ENCODE measurements at regions not wholly inside any gene's neighbourhood (a gene's known extent, or its start where the extent isn't known, plus 50 kb on each side); places are given as distances from the start of the nearest gene placed in this dataset.
"Not testable (repeated sequence)": the region's sequence is repeated elsewhere in the genome, so short reads cannot be mapped to it uniquely, and the experiment has no call there.

GRCh38 chr2:139685090-139685983 lies 905.1 kb upstream of the NXPH2 start:
- no peak for DNase-seq

- DNase-seq = no peak
Observed at GRCh38 chr2:139684286-139684860, 904.2 kb upstream of the NXPH2 start.

GRCh38 chr2:139674577-139674976 lies 894.4 kb upstream of the NXPH2 start:
- DNase-seq = no peak

DNA sequence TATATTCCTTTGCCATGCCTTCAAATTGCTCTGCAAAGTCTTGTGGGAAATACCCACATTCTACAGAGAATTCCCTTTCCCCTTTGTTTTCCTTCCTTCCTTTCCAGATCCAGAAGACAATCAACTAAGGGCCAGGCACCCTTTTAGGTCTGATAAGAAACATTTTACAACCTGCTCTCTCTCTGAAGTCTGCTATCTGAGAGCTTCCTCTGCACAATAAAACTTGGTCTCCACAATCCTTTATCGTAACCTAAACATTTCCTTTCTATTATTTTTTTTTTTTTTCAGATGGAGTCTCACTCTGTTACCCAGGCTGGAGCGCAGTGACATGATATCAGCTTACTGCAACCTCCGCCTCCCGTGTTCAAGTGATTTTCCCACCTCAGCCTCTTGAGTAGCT lies 893.3 kb upstream of the NXPH2 start:
- not testable (repeated sequence) for DNase-seq

- DNase-seq = no peak
Observed at GRCh38 chr2:139669675-139670074, 889.5 kb upstream of the NXPH2 start.

GRCh38 chr2:139652385-139652784 lies 872.2 kb upstream of the NXPH2 start:
- DNase-seq = no peak

GRCh38 chr2:139645617-139646016 lies 865.4 kb upstream of the NXPH2 start:
- no peak for DNase-seq

GRCh38 chr2:139643139-139643538 lies 862.9 kb upstream of the NXPH2 start:
- no peak for DNase-seq

DNA sequence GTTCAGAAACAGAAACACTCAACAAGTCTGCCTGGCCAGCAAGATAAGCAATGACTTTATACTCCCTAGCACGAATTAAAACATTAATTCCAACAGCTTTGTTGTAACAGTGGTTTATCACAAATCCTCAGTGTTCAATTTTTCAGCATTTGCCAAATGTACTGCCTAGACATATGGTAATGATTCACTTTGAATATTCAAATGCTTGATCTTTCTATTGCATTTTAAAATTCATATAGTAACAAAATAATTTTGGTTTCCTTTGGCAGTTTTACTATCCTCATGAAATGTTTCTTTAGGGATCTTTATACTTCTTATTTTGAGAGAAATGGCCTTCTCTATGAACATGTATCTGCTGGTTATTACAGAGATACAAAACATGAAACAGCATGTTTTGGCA lies 851.8 kb upstream of the NXPH2 start:
- DNase-seq = no peak

GRCh38 chr2:139628931-139629330 lies 848.7 kb upstream of the NXPH2 start:
- no peak for DNase-seq

DNA sequence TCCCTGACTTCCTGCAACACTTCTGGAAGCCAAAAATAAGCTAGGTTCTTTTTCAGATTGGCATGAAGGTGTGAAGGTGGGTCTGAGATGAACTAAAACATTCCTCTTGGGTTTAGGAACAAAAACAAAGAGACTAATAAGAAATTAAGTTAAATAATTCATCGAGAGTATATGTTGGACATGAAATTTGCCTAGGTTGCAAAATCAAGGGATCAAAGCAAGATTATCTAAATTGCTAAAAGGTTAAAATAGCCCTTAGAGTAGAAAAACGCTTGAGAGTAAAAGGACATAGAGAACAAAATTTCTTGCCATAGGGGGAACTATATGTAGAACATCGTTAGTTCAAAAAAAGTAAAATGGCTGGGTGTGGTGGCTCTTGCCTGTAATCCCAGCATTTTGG lies 845.9 kb upstream of the NXPH2 start:
- DNase-seq = no peak

- DNase-seq = no peak
Observed at GRCh38 chr2:139622691-139623090, 842.5 kb upstream of the NXPH2 start.

DNA sequence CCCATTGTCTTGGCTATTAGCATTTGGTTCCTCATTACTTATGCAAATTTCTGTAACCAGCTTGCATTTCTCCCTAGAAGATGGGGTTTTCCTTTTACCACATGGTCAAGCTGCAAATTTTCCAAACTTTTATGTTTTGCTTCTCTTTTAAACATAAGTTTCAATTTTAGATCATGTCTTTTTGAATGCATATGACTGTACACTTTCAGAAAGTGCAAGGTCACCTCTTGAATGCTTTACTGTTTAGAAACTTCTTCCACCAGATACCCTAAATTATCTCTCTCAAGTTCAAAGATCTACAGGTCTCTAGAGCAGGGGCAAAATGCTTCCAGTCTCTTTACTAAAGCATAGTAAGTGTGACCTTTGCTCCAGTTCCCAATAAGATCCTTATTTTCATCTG lies 837.6 kb upstream of the NXPH2 start:
- no peak for DNase-seq

DNA sequence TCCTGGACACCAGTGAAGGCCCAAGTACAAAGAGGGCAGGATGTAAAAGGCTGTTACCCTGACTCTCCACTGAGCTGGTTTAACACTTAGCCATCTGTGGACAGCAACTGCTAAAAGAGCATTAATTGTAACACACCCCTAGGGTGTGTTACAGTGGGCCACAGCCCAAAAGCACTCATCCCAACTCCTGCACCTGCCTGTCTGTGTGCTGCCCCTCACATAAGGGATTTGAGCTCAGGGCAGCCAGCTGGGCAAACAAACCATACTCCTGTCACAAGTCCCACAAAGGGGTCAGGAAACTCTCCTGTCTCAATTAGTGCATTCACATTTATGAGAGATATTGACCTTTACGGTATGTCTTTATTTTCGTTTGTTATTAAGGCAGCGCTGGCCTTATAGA lies 833.1 kb upstream of the NXPH2 start:
- no peak for DNase-seq

DNA sequence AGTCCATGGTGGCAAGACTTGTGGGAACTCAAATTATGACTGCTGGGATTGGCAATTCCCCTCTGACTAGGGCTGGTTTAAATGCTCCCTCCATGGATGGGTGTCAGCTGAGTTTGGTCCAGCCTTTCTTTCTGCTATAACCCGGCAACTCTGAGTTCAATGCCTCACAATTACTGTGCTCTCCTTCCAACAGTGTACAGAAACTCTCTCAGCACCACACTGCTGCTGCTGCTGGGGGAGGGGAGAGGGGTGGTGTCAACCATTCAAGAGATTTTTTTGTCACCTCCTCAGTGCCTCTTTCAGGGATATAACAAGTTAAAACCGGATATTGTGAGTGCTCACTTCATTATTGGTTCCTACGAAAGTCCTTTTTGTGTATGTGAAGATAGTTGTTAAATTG lies 830.3 kb upstream of the NXPH2 start:
- no peak for DNase-seq

- no peak for DNase-seq
Observed at GRCh38 chr2:139609109-139609508, 828.9 kb upstream of the NXPH2 start.

GRCh38 chr2:139605668-139606067 lies 825.5 kb upstream of the NXPH2 start:
- DNase-seq = no peak

GRCh38 chr2:139600166-139600565 lies 820.0 kb upstream of the NXPH2 start:
- DNase-seq = no peak

DNA sequence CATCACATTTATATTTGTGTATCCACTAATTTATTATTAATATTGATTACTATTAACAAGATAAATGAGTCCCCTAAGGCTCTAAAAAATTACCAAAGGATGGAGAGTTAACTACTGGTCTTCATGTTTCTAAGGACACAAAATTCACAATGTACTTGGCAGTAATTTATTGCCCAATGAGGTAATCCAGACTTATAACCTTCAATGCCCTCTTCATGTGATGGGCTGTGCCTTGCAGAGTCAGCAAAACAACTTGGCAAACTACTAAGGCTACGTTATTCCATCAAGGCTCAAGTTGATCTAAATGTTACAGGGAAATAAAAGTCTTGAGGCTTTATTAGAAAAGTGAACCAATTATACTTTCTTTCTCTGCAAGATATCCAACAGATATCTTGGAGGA lies 804.9 kb upstream of the NXPH2 start:
- no peak for DNase-seq

DNA sequence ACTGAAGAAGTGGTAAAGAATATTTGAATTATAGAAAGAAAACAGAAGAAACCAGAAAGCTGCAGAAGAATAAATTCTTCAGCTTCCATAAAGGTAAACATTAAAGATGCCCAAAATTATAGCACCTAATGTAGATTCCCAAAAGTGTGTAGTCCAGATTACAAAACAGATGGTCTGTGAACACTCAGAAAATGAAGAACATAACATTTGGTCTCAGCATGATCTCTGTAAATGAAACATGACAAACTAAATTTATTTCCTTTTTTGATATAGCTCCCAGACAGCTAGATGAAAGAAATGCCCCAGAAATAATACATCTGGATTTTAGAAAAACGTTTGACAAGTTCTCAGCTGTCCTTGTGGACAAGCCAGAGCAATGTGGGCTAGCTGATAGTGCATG lies 794.2 kb upstream of the NXPH2 start:
- DNase-seq = no peak

- no peak for DNase-seq
Observed at GRCh38 chr2:139556789-139557188, 776.6 kb upstream of the NXPH2 start.

DNA sequence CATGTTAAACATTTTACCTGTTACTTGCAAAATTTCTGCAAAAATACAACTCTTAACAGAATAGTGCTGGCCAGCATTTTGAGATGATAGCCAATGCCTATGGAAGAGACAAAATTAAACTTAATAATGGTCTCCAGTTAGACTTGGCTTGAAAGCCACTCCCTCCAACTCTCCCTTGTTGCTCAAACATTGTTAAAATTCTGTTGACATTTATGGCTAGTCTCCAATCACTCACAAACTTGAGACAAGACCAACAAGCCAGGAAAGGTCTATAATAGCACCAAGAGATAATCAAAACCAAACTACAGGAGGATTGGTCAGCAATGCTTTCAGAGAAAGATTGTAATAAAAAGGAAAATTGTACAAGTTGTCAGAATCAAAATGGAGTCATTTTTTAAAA lies 770.7 kb upstream of the NXPH2 start:
- DNase-seq = no peak

- no peak for DNase-seq
Observed at GRCh38 chr2:139550341-139550740, 770.2 kb upstream of the NXPH2 start.

GRCh38 chr2:139544186-139544851 lies 764.1 kb upstream of the NXPH2 start:
- no peak for DNase-seq

All from CD4-positive, alpha-beta T cell treated with Interleukin-4 for 1 hour (primary cell).